ENCODE measurements at regions not wholly inside any gene's neighbourhood (a gene's known extent, or its start where the extent isn't known, plus 50 kb on each side); places are given as distances from the start of the nearest gene placed in this dataset.

GRCh38 chr18:34959989-34960388, 81.2 kb upstream of the MAPRE2 start (continued):
- TF ChIP-seq CHD7 (IDR thresholded peaks at IDR 0.05; ENCODE audit: insufficient replicate concordance, low read length) (no peak), RAD21 (IDR thresholded peaks at IDR 0.05 in 1 of 2, conservative IDR thresholded peaks at IDR 0.05 in 1 of 2; ENCODE audit: low read depth in 2 of 2, low read length in 2 of 2) (no peak), BRCA1 (IDR thresholded peaks at IDR 0.05; ENCODE audit: low read depth, low read length) (no peak), BCL11A (IDR thresholded peaks at IDR 0.05; ENCODE audit: low read depth in 2 of 2, low read length in 2 of 2) (no peak), ATF3 (IDR thresholded peaks at IDR 0.05; ENCODE audit: insufficient read depth, low read depth, low read length) (no peak), CHD1 (IDR thresholded peaks at IDR 0.05; ENCODE audit: low read depth, low read length) (no peak), MAX (IDR thresholded peaks at IDR 0.05) (no peak), EP300 (IDR thresholded peaks at IDR 0.05; ENCODE audit: borderline replicate concordance in 1 of 2, low read depth in 2 of 2, low read length in 2 of 2) (no peak), SAP30 (IDR thresholded peaks at IDR 0.05; ENCODE audit: insufficient read depth, insufficient replicate concordance, low read length) (no peak), CREB1 (IDR thresholded peaks at IDR 0.05) (no peak)

Measured in H1 (cell line).